ENCODE measurements at regions not wholly inside any gene's neighbourhood (a gene's known extent, or its start where the extent isn't known, plus 50 kb on each side); places are given as distances from the start of the nearest gene placed in this dataset.

GRCh38 chr2:75959724-75960471 lies 249.2 kb upstream of the GCFC2 start:
- TF ChIP-seq PREB (CRISPR knock-in tag; IDR thresholded peaks at IDR 0.05; ENCODE audit: borderline replicate concordance) (no peak), ZNF232 (CRISPR knock-in tag; IDR thresholded peaks at IDR 0.05) (no peak), ZNF121 (CRISPR knock-in tag; IDR thresholded peaks at IDR 0.05) (no peak), CTCF (IDR thresholded peaks at IDR 0.05) (no peak), ZSCAN18 (CRISPR knock-in tag; IDR thresholded peaks at IDR 0.05) (no peak), SOX15 (CRISPR knock-in tag; IDR thresholded peaks at IDR 0.05) (no peak), ATF2 (CRISPR knock-in tag; IDR thresholded peaks at IDR 0.05; ENCODE audit: borderline replicate concordance, low read depth) (no peak), HMGXB4 (CRISPR knock-in tag; IDR thresholded peaks at IDR 0.05) (no peak)
